ENCODE measurements at regions not wholly inside any gene's neighbourhood (a gene's known extent, or its start where the extent isn't known, plus 50 kb on each side); places are given as distances from the start of the nearest gene placed in this dataset.

- H3K9me3 ChIP-seq (ENCODE audit: control insufficient read depth, insufficient read depth, low read depth, low read length), result no peaks in the 10 kb centered on the region
- in situ Hi-C loops (cut with HindIII; ENCODE audit: low pct_unique_long_range_greater_than_20kb, low sequenced_read_pairs) (no loop called here), intact Hi-C loops (cut with micrococcal nuclease; ENCODE audit: unreplicated experiment) (no loop called here)
- no TSS peak for BruUV-seq (replicated peaks)
- DNase-seq (ENCODE audit: low read depth, low spot score), result no peak
- H3K4me1 ChIP-seq (ENCODE audit: control insufficient read depth, insufficient read depth, low read length), result no peaks in the 10 kb centered on the region
- H3K27me3 ChIP-seq (ENCODE audit: control insufficient read depth, insufficient read depth, low read length), result no peaks in the 10 kb centered on the region
- H3K36me3 ChIP-seq (ENCODE audit: control insufficient read depth, insufficient read depth, low read length), result no peaks in the 10 kb centered on the region
- no peak overlapping the region for H3K4me3 ChIP-seq (ENCODE audit: low read depth in 2 of 2, low read length in 2 of 2)
- ChIA-PET POLR2A (no interaction called here), CTCF (no interaction called here)
- no peak for ATAC-seq
- TF ChIP-seq REST (IDR thresholded peaks at IDR 0.05; ENCODE audit: insufficient read depth in 1 of 2, low read depth in 2 of 2, low read length in 1 of 2), result no peak
- no peak for TF ChIP-seq POLR2AphosphoS5 (IDR thresholded peaks at IDR 0.05; ENCODE audit: low read depth, low read length)
- TF ChIP-seq SIN3A (IDR thresholded peaks at IDR 0.05; ENCODE audit: borderline replicate concordance, insufficient read depth, low read depth, low read length), result no peak
- no peak for TF ChIP-seq TCF7L2 (IDR thresholded peaks at IDR 0.05; ENCODE audit: low read depth, low read length)
- no peak for TF ChIP-seq CTCF (IDR thresholded peaks at IDR 0.05)
- H3K27ac ChIP-seq (ENCODE audit: low read length), result no peak overlapping the region
Measured at GRCh38 chr13:97798171-97798821, 155.2 kb upstream of the IPO5 start.

- DNase-seq (ENCODE audit: low read depth, low spot score) (no peak), ATAC-seq (no peak)
- TF ChIP-seq POLR2AphosphoS5 (IDR thresholded peaks at IDR 0.05; ENCODE audit: low read depth, low read length) (no peak), REST (IDR thresholded peaks at IDR 0.05; ENCODE audit: insufficient read depth in 1 of 2, low read depth in 2 of 2, low read length in 1 of 2) (no peak), CTCF (IDR thresholded peaks at IDR 0.05) (no peak), SIN3A (IDR thresholded peaks at IDR 0.05; ENCODE audit: borderline replicate concordance, insufficient read depth, low read depth, low read length) (no peak), TCF7L2 (IDR thresholded peaks at IDR 0.05; ENCODE audit: low read depth, low read length) (no peak)
- no peaks in the 10 kb centered on the region for H3K27me3 ChIP-seq (ENCODE audit: control insufficient read depth, insufficient read depth, low read length)
- no TSS peak for BruUV-seq (replicated peaks)
- ChIA-PET CTCF (interaction anchor here (0.6 kb wide), 2 partner anchors 689 to 784 kb away, joined by 3 to 6 read pairs; no protein-coding TSS in a partner anchor), POLR2A (no interaction called here)
- in situ Hi-C loops (cut with HindIII; ENCODE audit: low pct_unique_long_range_greater_than_20kb, low sequenced_read_pairs) (no loop called here), intact Hi-C loops (cut with micrococcal nuclease; ENCODE audit: unreplicated experiment) (no loop called here)
- no peak overlapping the region for H3K27ac ChIP-seq (ENCODE audit: low read length)
- H3K4me1 ChIP-seq (ENCODE audit: control insufficient read depth, insufficient read depth, low read length), result no peaks in the 10 kb centered on the region
- H3K4me3 ChIP-seq (ENCODE audit: low read depth in 2 of 2, low read length in 2 of 2), result no peak overlapping the region
- no peaks in the 10 kb centered on the region for H3K36me3 ChIP-seq (ENCODE audit: control insufficient read depth, insufficient read depth, low read length)
- H3K9me3 ChIP-seq (ENCODE audit: control insufficient read depth, insufficient read depth, low read depth, low read length), result no peaks in the 10 kb centered on the region
Measured at GRCh38 chr13:97798836-97799235, 154.6 kb upstream of the IPO5 start.
